ENCODE measurements at regions not wholly inside any gene's neighbourhood (a gene's known extent, or its start where the extent isn't known, plus 50 kb on each side); places are given as distances from the start of the nearest gene placed in this dataset.

DNA sequence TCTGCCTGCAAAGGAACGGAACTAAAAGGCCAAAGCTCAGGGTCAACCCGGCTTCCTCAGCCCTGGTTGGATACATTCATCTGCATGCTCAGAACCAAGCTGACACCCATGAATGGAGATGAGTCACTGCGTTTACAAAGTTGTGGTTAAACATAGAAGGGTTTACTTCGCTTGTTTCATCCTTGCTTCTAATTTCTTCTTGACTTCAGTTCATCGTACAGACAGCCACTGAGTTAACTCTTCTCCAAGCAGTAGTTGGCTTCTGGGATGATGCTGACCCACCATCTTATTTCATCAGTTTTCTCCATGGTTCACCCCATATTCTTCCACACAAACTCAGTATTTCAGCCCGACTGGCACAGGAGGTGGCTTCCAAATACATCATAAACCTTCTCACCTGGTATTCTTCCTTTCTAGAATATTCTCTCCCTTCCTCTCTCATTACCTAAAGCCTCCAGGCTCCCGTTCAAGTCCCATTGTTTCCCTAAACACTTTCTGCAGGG lies 166.3 kb upstream of the RNF32 start:
- TF ChIP-seq, protein P1, sequence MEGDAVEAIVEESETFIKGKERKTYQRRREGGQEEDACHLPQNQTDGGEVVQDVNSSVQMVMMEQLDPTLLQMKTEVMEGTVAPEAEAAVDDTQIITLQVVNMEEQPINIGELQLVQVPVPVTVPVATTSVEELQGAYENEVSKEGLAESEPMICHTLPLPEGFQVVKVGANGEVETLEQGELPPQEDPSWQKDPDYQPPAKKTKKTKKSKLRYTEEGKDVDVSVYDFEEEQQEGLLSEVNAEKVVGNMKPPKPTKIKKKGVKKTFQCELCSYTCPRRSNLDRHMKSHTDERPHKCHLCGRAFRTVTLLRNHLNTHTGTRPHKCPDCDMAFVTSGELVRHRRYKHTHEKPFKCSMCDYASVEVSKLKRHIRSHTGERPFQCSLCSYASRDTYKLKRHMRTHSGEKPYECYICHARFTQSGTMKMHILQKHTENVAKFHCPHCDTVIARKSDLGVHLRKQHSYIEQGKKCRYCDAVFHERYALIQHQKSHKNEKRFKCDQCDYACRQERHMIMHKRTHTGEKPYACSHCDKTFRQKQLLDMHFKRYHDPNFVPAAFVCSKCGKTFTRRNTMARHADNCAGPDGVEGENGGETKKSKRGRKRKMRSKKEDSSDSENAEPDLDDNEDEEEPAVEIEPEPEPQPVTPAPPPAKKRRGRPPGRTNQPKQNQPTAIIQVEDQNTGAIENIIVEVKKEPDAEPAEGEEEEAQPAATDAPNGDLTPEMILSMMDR (conservative IDR thresholded peaks at IDR 0.05; ENCODE audit: low read depth, low read length): no peak
- no peak for TF ChIP-seq MAZ (IDR thresholded peaks at IDR 0.05; ENCODE audit: borderline replicate concordance, low read depth, low read length)
- no peak for TF ChIP-seq MAFK (IDR thresholded peaks at IDR 0.05; ENCODE audit: low read depth, low read length)
- TF ChIP-seq RFX5 (IDR thresholded peaks at IDR 0.05; ENCODE audit: low read depth, low read length): no peak
- no peak for TF ChIP-seq POLR2A (IDR thresholded peaks at IDR 0.05; ENCODE audit: low read depth, low read length)
- TF ChIP-seq, protein P2, sequence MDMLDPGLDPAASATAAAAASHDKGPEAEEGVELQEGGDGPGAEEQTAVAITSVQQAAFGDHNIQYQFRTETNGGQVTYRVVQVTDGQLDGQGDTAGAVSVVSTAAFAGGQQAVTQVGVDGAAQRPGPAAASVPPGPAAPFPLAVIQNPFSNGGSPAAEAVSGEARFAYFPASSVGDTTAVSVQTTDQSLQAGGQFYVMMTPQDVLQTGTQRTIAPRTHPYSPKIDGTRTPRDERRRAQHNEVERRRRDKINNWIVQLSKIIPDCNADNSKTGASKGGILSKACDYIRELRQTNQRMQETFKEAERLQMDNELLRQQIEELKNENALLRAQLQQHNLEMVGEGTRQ (IDR thresholded peaks at IDR 0.05; ENCODE audit: low read depth, low read length): no peak
